ENCODE measurements at regions not wholly inside any gene's neighbourhood (a gene's known extent, or its start where the extent isn't known, plus 50 kb on each side); places are given as distances from the start of the nearest gene placed in this dataset.

- no peak for DNase-seq
Measured at GRCh38 chr19:46911456-46911855, 50.7 kb downstream of the ARHGAP35 start.

GRCh38 chr19:46913198-46913851, 52.5 kb downstream of the ARHGAP35 start:
- no peak for DNase-seq

GRCh38 chr19:46913852-46914430, 53.1 kb downstream of the ARHGAP35 start:
- DNase-seq = peak; percentile 29

GRCh38 chr19:46915386-46915785, 54.6 kb downstream of the ARHGAP35 start:
- DNase-seq = peak; percentile 43

GRCh38 chr19:46917002-46917401, 56.2 kb downstream of the ARHGAP35 start:
- peak; percentile 49 for DNase-seq

- DNase-seq = no peak
Measured at GRCh38 chr19:46919324-46919723, 58.5 kb downstream of the ARHGAP35 start.

GRCh38 chr19:46920362-46920761, 59.6 kb downstream of the ARHGAP35 start:
- no peak for DNase-seq

- DNase-seq = no peak
Measured at GRCh38 chr19:46921071-46921470, 60.3 kb downstream of the ARHGAP35 start.

GRCh38 chr19:46922465-46922864, 61.7 kb downstream of the ARHGAP35 start:
- DNase-seq = no peak

GRCh38 chr19:46924874-46925547, 64.2 kb downstream of the ARHGAP35 start:
- no peak for DNase-seq

- no peak for DNase-seq
Measured at GRCh38 chr19:46925548-46925950, 64.8 kb downstream of the ARHGAP35 start.

- DNase-seq = no peak
Measured at GRCh38 chr19:46926170-46927071, 65.6 kb downstream of the ARHGAP35 start.

GRCh38 chr19:46927106-46927505, 66.3 kb downstream of the ARHGAP35 start:
- no peak for DNase-seq

- no peak for DNase-seq
Measured at GRCh38 chr19:46927893-46928292, 67.1 kb downstream of the ARHGAP35 start.

GRCh38 chr19:46928951-46929350, 68.2 kb downstream of the ARHGAP35 start:
- no peak for DNase-seq

GRCh38 chr19:46931202-46931601, 70.4 kb downstream of the ARHGAP35 start:
- DNase-seq = no peak

GRCh38 chr19:46932346-46932745, 71.5 kb downstream of the ARHGAP35 start:
- DNase-seq = no peak

- DNase-seq = no peak
Measured at GRCh38 chr19:46935066-46935663, 74.4 kb downstream of the ARHGAP35 start.

- no peak for DNase-seq
Measured at GRCh38 chr19:46943150-46943946, 76.3 kb upstream of the NPAS1 start.

- no peak for DNase-seq
Measured at GRCh38 chr19:46944123-46944748, 75.4 kb upstream of the NPAS1 start.

GRCh38 chr19:46944918-46945628, 74.6 kb upstream of the NPAS1 start:
- DNase-seq = no peak

Measured in inflammatory macrophage treated with lipopolysaccharide for 4 hours (primary cell).